Suprapubic skin (tissue), 4 donors: ENCODE measurements at regions not wholly inside any gene's neighbourhood (a gene's known extent, or its start where the extent isn't known, plus 50 kb on each side); places are given as distances from the start of the nearest gene placed in this dataset.

Experiments used
- CTCF ChIP-seq, 2 donors: fragments of 200-600 bp in 1 of 2; fragments of 450-650 bp in 1 of 2; sonication (generic) in 1 of 2; IDR thresholded peaks; one replicate each; pipeline ENCODE4 v1.5.1; 2016 to 2019; ENCODE audit warnings: antibody characterized with exemption in 2 of 2, mild to moderate bottlenecking in 1 of 2, moderate library complexity in 1 of 2
- EP300 ChIP-seq: sonication (generic); formaldehyde crosslinking; IDR thresholded peaks from one replicate; pipeline ENCODE4 v1.6.1; 2017; ENCODE audit warnings: antibody characterized with exemption
- POLR2A ChIP-seq, 2 donors: fragments of 450-650 bp; IDR thresholded peaks; one replicate each; pipeline ENCODE4 v1.6.1; 2017; ENCODE audit warnings: antibody characterized with exemption in 2 of 2, mild to moderate bottlenecking in 2 of 2, moderate library complexity in 2 of 2
- POLR2AphosphoS5 ChIP-seq, 3 donors: sonication (generic); formaldehyde crosslinking; IDR thresholded peaks; one replicate each; pipeline ENCODE4 v1.6.1; 2017; ENCODE audit warnings: antibody characterized with exemption in 3 of 3

GRCh38 chr21:25457411-25457810 lies 149.9 kb downstream of the MRPL39 start:
- no peak for TF ChIP-seq POLR2A (IDR thresholded peaks at IDR 0.05)
- no peak for TF ChIP-seq CTCF (IDR thresholded peaks at IDR 0.05)
- TF ChIP-seq POLR2AphosphoS5 (IDR thresholded peaks at IDR 0.05), result no peak
- TF ChIP-seq EP300, result no peak
